Stimulated activated naive B cell treated with anti-CD40 and anti-IgM and Interleukin-4, amounts not matched to agents 10 μg/mL and 1 μg/mL and 100 μg/mL, for 72 hours (primary cell): ENCODE measurements at regions not wholly inside any gene's neighbourhood (a gene's known extent, or its start where the extent isn't known, plus 50 kb on each side); places are given as distances from the start of the nearest gene placed in this dataset.
A peak's percentile ranks its signal among the peaks of the same experiment; 100 is the strongest.

Experiments
- ATAC-seq, 2 donors: fragments of 150-1000 bp; cut with Tn5 transposase; replicated peaks; 2 replicates each; pipeline ENCODE4 v1.10.0; 2021; ENCODE audit warnings: moderate library complexity in 1 of 2
- DNase-seq: peaks from one replicate; pipeline ENCODE4 v3.0.0; 2021
- H3K27ac Mint-ChIP-seq: one replicate; pipeline ENCODE4 v1.8.0; 2022; ENCODE audit warnings: mild to moderate bottlenecking, mixed read lengths
- H3K27me3 Mint-ChIP-seq, 2 donors: one replicate each; pipeline ENCODE4 v1.8.0; 2022; ENCODE audit warnings: mixed read lengths in 2 of 2
- H3K36me3 Mint-ChIP-seq, 2 donors: one replicate each; pipeline ENCODE4 v1.8.0; 2022; ENCODE audit warnings: mixed read lengths in 2 of 2, mild to moderate bottlenecking in 1 of 2
- H3K4me1 Mint-ChIP-seq, 2 donors: one replicate each; pipeline ENCODE4 v1.8.0; 2022; ENCODE audit warnings: mixed read lengths in 2 of 2, mild to moderate bottlenecking in 1 of 2
- H3K4me3 Mint-ChIP-seq, 2 donors: one replicate each; pipeline ENCODE4 v1.8.0; 2022; ENCODE audit warnings: mild to moderate bottlenecking in 2 of 2, mixed read lengths in 2 of 2, moderate library complexity in 1 of 2
- H3K9me3 Mint-ChIP-seq, 2 donors: one replicate each; pipeline ENCODE4 v1.8.0; 2022; ENCODE audit warnings: mixed read lengths in 2 of 2, mild to moderate bottlenecking in 1 of 2

DNA sequence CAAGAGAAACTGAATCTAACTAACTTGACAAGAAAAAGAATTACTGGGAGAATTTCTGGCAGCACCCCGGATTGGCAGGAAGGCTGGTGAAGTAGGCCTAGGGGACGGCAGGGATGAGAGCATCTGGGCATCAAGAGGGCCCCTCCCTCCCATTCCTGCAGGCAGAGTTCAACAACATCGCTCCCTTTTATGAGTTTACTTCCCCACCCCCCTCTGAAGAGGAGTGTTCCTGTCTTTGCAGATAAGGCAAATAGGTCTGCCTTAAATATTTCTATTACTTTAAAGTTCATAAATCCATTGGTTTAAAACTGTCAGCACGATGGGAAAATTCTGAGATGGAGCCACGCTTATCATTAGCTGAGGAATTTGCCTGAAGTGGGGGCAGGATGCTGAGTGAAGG, 168.7 kb downstream of the TBX5 start:
- Mint-ChIP-seq H3K4me1 (no peaks in the 10 kb centered on the region), H3K36me3 (no peaks in the 10 kb centered on the region), H3K4me3 (no peak overlapping the region)

DNA sequence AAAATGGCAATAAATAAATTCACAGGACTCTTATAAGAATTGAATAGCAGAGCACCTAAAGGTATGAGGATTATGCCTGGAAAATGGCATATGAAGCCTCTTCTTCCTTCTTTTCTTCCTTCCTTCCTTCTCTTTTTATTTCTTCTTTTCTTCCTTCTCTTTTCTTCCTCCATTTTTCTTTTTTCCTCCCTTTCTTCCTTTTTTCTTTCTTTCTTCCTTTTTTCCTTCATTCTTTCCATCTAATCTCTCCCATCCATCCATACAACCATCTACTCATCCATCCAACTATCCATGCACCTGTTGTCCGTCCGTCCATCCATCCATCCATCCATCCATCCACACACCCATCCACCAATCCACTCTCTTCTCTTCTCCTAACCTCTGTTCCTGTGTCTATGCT, 173.8 kb downstream of the TBX5 start:
- Mint-ChIP-seq H3K9me3 (no peaks in the 10 kb centered on the region), H3K4me3 (no peak overlapping the region), H3K36me3 (no peaks in the 10 kb centered on the region), H3K4me1 (no peaks in the 10 kb centered on the region), H3K27me3 (no peaks in the 10 kb centered on the region), H3K27ac (no peak overlapping the region)
- DNase-seq (no peak), ATAC-seq (no peak)

More for the DNA sequence above, 168.7 kb downstream of the TBX5 start:
- Mint-ChIP-seq H3K9me3 (peaks cover 0 to 5% of the 10 kb centered on the region in 2 donors), H3K27me3 (peaks cover 4 to 10% of the 10 kb centered on the region in 2 donors), H3K27ac (no peak overlapping the region)
- DNase-seq (no peak), ATAC-seq (no peak)

DNA sequence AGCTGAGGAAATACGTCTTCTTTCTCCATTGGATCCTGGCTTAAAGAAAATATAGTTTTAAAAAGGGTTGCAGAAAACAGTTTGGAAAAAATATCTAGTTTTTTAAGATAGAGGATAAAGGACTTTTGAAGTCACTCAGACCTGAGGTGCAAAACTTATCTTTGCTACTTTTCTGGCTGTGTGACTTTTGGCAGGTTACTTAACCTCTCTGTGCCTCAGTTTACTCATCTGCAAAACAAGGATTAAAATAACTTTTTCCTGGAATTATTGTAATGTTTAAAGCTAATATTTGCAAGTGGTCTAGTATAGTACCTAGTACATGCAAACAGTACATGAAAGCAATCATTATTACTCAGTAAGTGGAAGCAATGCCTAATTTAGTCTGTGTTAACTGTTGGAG, 176.8 kb downstream of the TBX5 start:
- Mint-ChIP-seq H3K9me3 (no peaks in the 10 kb centered on the region), H3K4me3 (no peak overlapping the region), H3K27ac (no peak overlapping the region), H3K4me1 (no peaks in the 10 kb centered on the region), H3K27me3 (peaks cover 8 to 14% of the 10 kb centered on the region in 2 donors), H3K36me3 (no peaks in the 10 kb centered on the region)
- no peak for ATAC-seq
- no peak for DNase-seq

DNA sequence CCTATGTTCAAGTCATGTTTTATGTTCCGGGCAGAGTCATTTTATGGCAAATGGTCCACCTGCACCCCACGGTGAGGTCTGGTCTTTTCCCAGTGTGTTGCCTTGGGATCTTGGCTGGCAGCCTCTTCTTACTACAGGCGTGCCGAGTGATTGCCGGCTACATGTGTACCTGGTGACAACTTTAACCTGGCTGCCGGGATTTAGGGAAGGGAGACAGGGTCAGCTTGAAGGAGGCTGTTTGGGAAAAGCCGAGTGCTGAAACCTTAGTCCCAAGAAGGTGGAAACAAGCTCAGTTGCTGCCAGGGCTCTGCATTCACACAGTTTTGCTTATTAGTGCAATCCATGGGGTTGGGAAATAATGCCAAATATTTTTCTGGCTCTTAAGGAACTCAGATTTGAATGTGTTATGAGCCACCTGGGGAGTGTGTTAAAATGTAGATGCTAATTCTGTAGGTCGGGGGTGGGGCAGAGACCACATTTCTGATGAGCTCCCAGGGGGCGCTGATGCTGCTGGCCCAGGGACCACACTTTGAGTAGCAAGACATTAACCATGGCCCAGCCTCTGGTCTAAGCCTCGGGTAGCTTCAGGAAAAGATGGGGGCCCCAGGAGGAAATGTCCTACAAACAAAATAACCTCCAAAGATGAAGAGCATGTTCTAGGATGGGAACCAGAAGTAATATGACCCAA, 179.6 kb downstream of the TBX5 start:
- Mint-ChIP-seq H3K4me3 (no peak overlapping the region), H3K27me3 (peaks cover 24 to 26% of the 10 kb centered on the region in 2 donors), H3K36me3 (no peaks in the 10 kb centered on the region), H3K4me1 (no peaks in the 10 kb centered on the region), H3K9me3 (no peaks in the 10 kb centered on the region), H3K27ac (no peak overlapping the region)
- ATAC-seq (no peak), DNase-seq (no peak)

DNA sequence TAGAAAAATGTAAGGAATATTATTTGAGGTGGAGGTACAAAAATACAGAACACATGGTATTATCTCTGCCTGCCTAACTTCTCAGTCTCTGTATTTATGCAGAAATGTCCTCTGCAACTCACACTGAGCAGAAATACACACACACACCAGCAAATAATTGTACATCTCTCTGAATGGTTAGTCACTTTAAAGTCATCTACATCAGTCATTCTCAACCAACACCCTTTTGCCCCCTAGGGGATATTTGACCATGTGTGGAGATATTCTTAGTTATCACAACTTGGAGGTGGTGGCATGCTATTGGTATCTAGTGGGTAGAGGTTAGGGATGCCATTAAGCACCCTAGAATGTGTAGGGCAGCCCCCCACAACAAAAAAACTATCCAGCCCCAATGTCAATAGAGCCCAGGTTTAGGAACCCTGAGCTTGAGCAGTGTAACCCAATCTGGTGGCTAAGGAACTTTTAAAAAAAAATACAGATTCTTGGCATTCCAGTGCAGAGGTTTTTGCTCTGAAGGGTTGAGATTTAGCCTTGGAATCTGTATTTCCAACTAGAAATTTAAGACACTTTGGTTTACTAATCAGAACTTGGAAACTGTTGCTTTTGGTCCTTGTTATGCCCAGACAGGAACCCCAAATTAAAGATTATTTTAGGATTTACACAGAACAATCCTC, 183.8 kb downstream of the TBX5 start:
- Mint-ChIP-seq H3K27me3 (peaks cover 24 to 27% of the 10 kb centered on the region in 2 donors), H3K27ac (no peak overlapping the region), H3K4me1 (no peaks in the 10 kb centered on the region), H3K9me3 (peaks cover 3% of the 10 kb centered on the region in 2 donors), H3K4me3 (no peak overlapping the region), H3K36me3 (peaks cover 0 to 2% of the 10 kb centered on the region in 2 donors)
- no peak for DNase-seq
- ATAC-seq, result no peak

DNA sequence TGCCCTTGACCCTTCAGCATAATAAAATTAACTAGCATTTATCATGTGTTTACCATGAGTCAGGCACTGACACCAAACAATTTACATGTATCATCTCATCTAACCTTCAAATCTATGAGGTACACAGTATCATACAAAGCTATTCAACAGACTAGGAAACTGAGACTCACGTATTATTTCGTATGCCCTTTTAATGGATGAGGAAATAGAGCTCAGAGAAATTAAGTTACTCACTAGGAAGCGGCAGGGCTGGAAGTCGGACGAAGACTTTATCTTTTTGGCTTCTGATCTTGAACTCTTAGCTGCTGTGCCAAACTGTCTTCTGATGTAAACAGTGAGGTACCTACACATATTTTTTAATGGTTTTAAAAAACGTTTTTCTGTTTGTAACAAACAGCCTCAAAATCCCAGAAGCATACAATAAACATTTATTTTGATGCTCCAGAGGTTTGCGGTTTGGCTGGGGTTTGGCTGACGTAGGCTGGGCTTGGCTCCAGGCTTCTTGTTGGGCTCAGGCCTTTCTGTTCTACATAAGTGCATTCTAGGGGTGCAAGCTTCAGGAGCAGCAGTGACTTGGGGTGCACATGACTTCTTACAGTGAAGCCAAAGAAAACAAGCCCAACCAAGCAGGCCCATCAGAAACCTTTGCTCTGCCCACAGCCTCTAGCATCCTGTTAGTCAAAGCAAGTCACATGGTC, 184.7 kb downstream of the TBX5 start:
- Mint-ChIP-seq H3K27ac (no peak overlapping the region), H3K4me3 (no peak overlapping the region), H3K36me3 (peaks cover 0 to 2% of the 10 kb centered on the region in 2 donors)

DNA sequence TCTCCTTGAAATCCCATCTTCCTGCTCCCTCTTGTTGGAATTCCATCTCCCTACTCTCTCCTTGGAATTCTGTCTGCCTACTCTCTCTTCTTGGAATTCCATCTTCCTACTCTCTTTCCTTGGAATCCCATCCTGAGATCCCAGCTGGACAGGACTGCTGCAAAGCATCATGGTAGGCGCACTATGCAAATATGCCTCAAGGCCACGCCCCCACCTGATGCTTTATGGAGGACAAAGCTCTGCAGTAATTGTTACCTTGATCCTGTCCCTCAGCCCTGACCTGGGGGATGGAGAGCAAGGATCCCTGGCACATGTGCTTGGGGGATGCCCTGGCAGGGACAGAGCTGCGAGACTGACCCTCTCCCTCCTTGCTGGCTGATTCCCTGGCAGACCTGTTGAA, 185.6 kb downstream of the TBX5 start:
- Mint-ChIP-seq H3K9me3 (peaks cover 3 to 4% of the 10 kb centered on the region in 2 donors), H3K27ac (no peak overlapping the region), H3K4me3 (no peak overlapping the region), H3K4me1 (no peaks in the 10 kb centered on the region), H3K36me3 (peaks cover 0 to 2% of the 10 kb centered on the region in 2 donors), H3K27me3 (peaks cover 25 to 31% of the 10 kb centered on the region in 2 donors)
- ATAC-seq, result no peak
- no peak for DNase-seq

More for the DNA sequence above, 184.7 kb downstream of the TBX5 start:
- Mint-ChIP-seq H3K27me3 (peaks cover 24 to 34% of the 10 kb centered on the region in 2 donors), H3K9me3 (peaks cover 3 to 4% of the 10 kb centered on the region in 2 donors), H3K4me1 (no peaks in the 10 kb centered on the region)
- no peak for DNase-seq
- no peak for ATAC-seq

DNA sequence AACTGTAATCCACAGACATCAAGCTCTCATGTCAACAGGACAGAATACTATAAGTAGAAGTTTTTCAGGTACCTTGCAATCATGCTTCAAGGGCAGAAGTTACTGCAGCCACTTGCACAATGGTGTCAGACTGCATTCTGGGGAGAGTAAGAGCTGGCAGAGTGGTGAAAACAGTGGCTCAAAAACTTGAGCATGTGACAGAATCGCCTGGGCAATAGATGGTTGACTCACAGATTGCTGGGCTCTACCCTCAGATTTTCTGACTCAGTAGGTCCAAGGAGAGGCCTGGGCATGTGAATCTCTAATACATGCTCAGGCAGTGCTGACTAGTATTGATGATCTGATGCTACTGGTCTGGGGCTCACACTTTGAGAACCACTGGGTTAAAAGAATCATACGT, 187.8 kb downstream of the TBX5 start:
- Mint-ChIP-seq H3K9me3 (peaks cover 3 to 4% of the 10 kb centered on the region in 2 donors), H3K4me3 (no peak overlapping the region), H3K36me3 (peaks cover 0 to 2% of the 10 kb centered on the region in 2 donors), H3K27me3 (peaks cover 13 to 18% of the 10 kb centered on the region in 2 donors), H3K4me1 (no peaks in the 10 kb centered on the region), H3K27ac (no peak overlapping the region)
- DNase-seq (no peak), ATAC-seq (no peak)

DNA sequence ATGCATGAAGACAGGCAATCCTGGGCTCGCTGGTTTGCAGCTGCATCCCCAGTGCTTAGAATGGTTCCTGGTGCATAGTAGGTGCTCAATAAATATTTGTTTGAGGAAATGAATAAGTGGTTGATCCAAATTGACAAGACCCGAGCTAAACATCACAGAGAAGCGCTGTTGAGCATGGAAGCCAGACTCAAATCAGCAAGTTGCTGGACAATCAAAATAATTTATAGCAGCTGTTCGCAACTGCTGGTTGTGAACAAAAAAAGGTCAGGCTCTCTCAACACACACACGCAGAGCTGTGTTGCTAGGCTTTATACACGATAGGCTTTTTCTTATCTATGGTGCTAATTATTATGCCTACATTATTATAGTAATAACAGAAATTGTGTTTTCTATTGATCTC, 190.2 kb downstream of the TBX5 start:
- Mint-ChIP-seq H3K27ac (no peak overlapping the region), H3K9me3 (peaks cover 4 to 7% of the 10 kb centered on the region in 2 donors), H3K4me3 (no peak overlapping the region), H3K4me1 (no peaks in the 10 kb centered on the region), H3K36me3 (peaks cover 0 to 2% of the 10 kb centered on the region in 2 donors), H3K27me3 (peaks cover 4 to 11% of the 10 kb centered on the region in 2 donors)
- no peak for ATAC-seq
- DNase-seq, result no peak

DNA sequence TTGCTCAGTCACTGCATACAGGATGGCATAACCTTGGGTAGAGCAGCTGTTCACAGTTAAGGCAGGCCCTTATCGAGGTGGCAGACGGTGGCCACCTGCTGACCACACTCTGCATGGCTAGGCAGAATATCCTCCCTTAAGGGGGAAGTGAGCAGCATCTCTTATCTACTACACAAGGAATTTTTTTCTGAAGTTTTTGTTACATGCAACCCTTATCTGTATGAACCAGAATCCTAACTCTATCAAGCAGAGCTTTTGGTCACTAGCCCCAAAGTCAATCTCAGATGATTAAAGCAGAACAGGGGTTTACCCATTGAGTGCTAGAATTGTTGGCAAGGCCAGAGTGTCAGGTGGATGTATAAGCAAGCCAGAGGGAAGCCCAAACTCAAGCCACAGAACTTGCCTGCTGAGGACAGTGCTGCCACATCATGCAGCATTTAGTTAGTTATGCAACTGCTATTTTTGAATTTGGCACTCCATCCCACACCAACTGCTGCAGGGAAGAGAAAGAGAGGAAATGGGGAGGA, 192.8 kb downstream of the TBX5 start:
- no peaks in the 10 kb centered on the region for H3K4me1 Mint-ChIP-seq
- H3K27me3 Mint-ChIP-seq, result peaks cover 4 to 11% of the 10 kb centered on the region in 2 donors
- peaks cover 1 to 4% of the 10 kb centered on the region in 2 donors for H3K9me3 Mint-ChIP-seq
- no peak overlapping the region for H3K4me3 Mint-ChIP-seq
- no peak overlapping the region for H3K27ac Mint-ChIP-seq
- DNase-seq (no peak), ATAC-seq (peak in 1 of 2 donors; percentile 23)
- no peaks in the 10 kb centered on the region for H3K36me3 Mint-ChIP-seq

DNA sequence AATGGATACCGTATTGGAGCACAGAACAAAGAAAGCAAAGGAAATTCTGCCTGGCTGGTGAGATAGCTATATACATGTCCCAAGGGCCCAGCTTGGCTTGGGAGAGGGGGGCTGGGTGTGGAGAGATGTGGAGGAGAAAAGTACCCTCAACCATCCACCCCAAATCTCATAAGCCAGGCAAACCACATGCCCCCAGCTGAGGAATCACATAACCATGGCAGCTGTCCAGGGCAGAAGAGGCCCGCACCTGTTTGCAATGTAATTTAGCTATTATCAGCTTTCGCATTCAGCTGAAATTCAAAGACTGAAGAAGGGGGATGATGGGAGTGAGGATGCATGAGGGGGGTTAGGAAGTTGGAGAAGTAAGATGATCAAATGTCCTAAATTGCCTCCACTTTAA, 196.1 kb downstream of the TBX5 start:
- Mint-ChIP-seq H3K27ac (no peak overlapping the region), H3K36me3 (no peaks in the 10 kb centered on the region), H3K27me3 (no peaks in the 10 kb centered on the region), H3K4me3 (no peak overlapping the region), H3K9me3 (peaks cover 0 to 4% of the 10 kb centered on the region in 2 donors), H3K4me1 (no peaks in the 10 kb centered on the region)
- DNase-seq, result no peak
- no peak for ATAC-seq

DNA sequence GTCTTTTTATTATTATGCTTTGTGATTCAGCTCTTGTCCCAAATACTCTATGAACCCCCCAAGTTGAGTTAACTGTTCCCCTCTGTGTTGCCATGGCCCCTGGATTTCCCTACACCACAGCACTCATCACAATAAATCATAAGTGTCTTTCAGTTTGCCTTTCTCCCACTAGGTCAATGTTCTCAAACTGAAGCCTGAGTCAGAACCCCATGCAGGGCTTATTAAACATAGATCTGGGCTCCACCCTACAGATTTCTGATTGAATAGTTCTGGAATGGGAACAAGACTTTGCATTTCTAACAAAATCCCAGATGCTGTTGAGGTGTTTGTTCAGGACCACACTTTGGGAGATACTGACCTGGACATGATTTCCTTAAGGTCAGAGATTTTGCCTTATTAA, 199.4 kb downstream of the TBX5 start:
- no peaks in the 10 kb centered on the region for H3K36me3 Mint-ChIP-seq
- no peak for ATAC-seq
- H3K4me3 Mint-ChIP-seq, result no peak overlapping the region

DNA sequence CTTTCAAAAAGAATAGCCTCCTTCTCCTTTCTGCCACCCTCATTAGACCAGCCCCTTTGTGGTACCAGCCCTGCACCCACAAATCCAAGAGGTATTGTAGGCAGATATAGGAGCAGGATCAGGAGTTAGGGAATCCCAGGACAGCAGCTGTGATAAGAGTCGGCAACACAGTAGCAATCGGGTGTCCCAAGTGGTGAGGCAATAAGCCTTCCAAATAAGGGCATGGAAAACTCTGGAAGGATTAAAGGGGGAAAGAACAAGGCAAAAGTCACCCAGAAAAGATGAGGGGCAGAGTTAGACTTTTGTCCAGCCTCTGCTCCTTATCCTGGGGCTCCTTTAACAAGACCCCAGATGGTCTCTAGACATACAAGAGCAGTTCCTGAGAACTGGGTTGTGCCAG, 204.2 kb downstream of the TBX5 start:
- Mint-ChIP-seq H3K27me3 (no peaks in the 10 kb centered on the region), H3K9me3 (peaks cover 9 to 14% of the 10 kb centered on the region in 2 donors), H3K27ac (no peak overlapping the region), H3K36me3 (no peaks in the 10 kb centered on the region), H3K4me1 (no peaks in the 10 kb centered on the region), H3K4me3 (no peak overlapping the region)
- DNase-seq (no peak), ATAC-seq (no peak)

More for the DNA sequence above, 199.4 kb downstream of the TBX5 start:
- H3K27me3 Mint-ChIP-seq, result no peaks in the 10 kb centered on the region
- no peak overlapping the region for H3K27ac Mint-ChIP-seq
- peaks cover 0 to 2% of the 10 kb centered on the region in 2 donors for H3K9me3 Mint-ChIP-seq
- H3K4me1 Mint-ChIP-seq, result no peaks in the 10 kb centered on the region
- DNase-seq, result no peak

DNA sequence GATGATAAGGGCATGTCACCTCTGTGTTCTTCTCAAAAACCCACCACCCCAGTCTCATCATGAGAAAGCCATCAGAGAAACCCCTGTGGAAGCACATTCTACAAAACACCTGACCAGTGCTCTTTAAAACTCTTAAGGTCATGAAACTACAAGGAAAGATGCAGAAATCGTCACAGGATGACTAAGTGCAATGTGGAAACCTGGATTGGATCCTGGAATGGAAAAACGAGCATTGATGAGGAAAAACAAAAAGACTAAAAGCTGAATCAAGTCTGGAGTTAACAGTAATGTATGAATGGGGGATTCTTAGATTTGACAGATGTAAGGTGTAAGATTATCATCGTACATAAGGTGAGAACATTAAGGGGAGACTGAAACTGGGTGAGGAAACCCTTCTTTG, 211.0 kb downstream of the TBX5 start:
- Mint-ChIP-seq H3K27ac (no peak overlapping the region), H3K36me3 (no peaks in the 10 kb centered on the region), H3K9me3 (peaks cover 8 to 14% of the 10 kb centered on the region in 2 donors), H3K4me3 (no peak overlapping the region), H3K4me1 (no peaks in the 10 kb centered on the region), H3K27me3 (peaks cover 6 to 10% of the 10 kb centered on the region in 2 donors)
- no peak for DNase-seq
- ATAC-seq, result no peak
